HG03045 (cell line): ENCODE measurements at regions not wholly inside any gene's neighbourhood (a gene's known extent, or its start where the extent isn't known, plus 50 kb on each side); places are given as distances from the start of the nearest gene placed in this dataset.

ENCODE experiments used
- ATAC-seq: cut with Tn5 transposase; IDR thresholded peaks from one replicate; pipeline ENCODE4 v1.9.1; 2021; ENCODE audit warnings: mild to moderate bottlenecking, moderate library complexity; ENCODE audit not compliant: unreplicated experiment

DNA sequence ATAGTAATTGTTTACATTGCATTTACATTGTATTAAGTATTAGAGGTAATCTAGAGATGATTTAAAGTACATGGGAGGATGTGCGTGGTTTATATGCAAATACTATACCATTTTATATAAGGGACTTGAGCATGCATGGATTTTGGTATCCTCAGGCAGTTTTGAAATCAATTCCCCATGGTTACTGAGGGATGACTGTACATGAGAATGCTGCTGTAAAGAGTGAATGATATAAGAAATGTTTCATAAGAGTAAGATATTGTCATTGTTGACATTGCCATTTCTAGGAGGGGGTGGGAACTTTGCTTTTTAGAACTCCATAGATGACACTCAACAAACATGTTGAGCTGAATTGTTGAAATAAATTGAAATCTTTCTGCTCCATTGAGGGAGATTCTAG lies 185.0 kb downstream of the SEMA6A start:
- no peak for ATAC-seq

DNA sequence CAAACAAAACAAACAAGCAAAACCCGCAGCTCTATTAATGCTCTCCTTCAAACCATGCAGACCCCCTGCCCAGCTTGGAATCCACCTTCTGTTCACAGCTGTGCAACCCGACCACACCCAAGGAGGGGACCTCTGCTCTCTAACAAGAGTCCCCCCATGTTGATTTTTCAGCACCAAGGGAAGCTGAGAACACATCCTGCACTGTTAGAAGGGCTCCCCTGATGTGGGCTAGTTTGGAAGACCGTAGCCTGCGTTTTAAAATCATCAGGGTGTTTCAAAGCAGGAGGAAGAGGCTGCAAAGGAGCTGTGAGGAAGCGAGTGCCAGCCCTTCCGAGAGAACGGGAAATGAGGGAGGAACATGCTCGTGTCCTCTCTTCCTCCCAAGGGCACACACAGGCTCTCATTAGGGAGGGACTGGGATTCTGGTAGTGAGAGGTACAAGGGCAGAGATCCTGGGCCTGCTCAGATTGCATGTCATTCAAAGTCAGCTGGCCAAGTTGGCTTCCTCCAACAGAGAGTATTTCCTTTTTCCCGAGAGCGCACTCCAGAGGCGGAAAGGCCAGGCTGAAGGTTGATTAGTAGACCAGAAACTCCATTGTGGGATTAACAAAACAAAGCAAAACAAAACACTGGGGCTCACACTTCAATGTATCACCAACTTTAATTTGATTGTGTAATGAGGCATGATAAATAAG lies 185.9 kb downstream of the SEMA6A start:
- no peak for ATAC-seq

DNA sequence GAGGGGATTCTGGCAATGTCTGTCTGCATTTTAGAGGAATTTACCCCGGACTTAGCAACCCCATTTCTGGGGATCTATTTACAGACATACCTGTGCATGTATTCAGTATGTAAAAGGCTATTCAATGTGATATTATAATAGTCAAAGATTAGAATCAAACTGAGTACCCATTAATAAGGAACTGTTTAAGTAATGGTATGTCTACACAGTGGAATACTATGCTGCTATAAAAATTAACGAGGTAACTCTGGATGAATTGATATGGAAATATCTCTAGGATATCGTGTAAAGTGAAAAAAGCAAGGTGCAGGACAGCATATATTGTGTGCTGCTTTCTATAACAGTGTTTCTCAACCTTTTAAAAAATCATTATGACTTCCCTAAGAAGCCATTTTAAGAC lies 186.9 kb downstream of the SEMA6A start:
- no peak for ATAC-seq

DNA sequence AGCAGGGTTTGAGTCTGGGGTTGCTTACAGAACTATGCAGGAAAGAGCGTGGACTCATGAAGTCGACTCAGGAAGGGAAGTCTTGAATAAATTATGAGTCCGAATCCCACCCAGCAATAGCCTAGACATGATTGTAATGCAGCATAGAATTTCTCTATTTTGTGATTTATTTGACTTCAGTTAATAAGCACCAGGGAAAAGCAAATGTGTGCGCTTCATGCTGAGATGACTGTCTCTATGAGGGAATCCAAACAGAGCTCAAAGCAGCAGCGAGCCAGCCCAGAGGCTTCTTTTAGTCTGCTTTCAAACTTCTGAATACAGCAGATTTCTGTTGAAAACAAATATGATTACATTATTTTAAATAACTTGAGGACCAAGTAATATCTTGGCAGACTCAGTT lies 188.0 kb downstream of the SEMA6A start:
- no peak for ATAC-seq

DNA sequence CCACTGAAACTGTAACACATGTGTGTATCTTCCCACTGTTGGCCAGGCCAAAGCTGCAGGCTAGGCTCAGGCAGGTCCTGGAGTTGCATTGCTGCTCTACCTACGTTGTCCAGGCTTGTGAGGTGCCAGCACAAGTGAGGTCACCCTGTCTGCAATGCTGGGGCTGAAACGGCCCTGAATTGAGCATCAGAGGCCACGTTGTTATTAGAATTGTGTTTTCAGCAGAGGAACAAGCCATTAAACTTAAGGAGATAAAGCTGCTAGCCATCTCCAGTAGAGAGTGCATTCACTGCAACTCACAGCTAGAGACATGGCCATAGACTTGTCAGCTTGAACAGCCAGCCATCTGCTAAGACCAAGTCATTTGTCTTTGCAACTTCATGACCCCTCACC lies 191.8 kb downstream of the SEMA6A start:
- no peak for ATAC-seq

DNA sequence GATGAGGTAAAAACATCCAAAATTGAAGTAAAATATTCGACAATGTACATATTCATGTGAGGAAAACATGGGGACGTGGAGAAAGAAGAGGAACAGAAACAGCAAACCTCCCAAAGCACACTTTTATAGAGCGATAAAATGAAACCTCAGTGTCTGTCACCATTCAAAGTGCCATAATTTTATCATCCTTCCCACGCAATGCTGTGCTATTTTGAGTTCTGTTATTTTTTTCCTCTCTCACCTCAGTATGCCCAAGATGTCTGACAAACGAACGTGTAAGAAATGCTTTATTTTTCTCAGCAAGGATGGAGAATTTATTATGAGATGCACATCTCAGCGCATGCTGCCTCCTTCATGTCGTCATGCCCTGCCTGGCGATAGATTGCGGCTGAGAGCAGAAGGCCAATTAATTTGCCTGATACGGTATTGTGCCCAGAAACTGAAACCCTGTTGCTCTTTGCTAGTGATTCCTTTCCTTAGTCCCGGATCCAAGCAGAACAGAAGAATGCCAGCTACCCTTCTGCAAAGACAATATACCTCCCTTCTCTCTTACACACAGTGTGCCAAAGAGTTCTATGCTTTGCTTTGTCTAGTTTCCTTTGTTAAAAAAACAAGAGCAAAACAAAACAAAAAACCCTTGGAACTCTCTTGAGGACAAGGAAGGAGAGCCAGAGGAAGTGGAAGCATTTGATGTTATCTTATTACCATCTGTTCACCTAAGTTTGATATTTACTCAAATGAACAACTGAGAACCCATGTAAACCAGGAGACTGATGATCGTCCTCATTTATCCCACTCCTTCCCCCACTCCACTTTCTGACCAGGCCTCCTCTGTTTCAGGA lies 192.4 kb downstream of the SEMA6A start:
- no peak for ATAC-seq

DNA sequence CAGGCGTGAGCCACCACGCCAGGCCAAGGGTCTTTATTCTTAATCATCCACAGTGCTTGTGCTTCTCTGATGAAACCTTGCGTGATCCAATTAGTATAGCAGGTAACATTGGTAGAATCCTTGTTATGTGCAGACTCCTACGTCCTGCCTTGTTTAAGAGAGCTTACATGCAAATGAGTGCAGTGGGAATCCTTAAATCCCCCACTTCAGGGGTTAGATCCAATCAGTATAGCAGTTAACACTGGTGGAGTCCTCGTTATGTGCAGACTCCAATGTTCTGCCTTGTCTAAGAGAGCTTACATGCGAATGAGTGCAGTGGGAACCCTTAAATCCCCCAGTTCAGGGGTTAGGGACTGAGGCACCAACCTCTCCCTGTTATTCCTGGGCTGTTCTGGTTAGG lies 193.4 kb downstream of the SEMA6A start:
- ATAC-seq = no peak

DNA sequence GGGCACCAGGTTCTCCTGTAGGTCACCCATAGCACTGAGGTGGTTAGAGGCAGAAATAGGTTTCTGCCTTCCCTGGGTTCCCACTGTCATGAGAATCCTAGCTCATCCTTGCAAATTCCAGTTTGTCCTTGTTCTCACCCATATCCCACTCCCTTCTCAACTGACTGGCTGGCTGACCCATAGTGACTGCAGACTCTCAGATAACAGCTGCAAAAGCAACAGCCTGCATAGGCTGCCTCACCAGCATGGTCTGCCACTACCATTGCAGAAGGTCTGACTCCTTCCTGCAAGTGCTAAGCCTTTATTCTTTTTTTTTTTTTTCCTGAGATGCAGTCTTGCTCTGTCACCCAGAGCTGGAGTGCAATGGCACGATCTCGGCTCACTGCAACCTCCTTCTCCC lies 194.0 kb downstream of the SEMA6A start:
- ATAC-seq = no peak

DNA sequence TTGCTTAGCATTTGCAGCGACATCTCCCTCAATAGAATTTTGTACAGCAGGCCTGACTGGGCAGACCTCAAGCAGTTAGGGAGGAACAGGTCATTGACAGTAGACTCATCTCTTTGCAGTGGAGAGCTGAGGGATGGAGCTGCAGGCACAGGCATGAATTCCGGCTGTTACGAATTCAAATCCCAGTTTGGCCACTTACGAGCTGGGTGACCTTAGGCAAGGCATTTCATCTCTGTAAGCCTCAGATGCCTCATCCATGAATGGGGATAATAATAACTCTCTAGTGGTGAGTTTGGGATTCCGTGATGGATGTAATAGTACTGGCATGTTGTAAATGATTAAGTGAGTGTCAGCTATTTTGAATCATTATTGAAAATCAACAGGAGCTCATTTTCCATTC lies 195.3 kb downstream of the SEMA6A start:
- no peak for ATAC-seq

DNA sequence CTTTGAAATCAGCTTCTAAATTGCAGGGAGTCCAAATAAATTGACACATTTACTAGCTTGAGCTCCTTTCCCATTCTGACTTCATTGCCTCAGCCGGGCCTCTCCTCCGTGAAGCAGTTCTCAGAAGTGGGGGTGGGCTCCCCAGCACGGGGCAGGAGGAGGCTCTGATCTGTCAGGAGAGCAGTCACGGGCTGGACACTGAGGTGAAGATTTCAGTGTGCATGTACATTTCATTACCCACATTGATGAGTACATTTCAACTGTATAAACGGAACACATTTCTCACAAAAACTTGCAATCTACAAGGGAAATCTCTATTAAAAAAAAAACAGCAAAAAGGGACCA lies 195.9 kb downstream of the SEMA6A start:
- no peak for ATAC-seq

DNA sequence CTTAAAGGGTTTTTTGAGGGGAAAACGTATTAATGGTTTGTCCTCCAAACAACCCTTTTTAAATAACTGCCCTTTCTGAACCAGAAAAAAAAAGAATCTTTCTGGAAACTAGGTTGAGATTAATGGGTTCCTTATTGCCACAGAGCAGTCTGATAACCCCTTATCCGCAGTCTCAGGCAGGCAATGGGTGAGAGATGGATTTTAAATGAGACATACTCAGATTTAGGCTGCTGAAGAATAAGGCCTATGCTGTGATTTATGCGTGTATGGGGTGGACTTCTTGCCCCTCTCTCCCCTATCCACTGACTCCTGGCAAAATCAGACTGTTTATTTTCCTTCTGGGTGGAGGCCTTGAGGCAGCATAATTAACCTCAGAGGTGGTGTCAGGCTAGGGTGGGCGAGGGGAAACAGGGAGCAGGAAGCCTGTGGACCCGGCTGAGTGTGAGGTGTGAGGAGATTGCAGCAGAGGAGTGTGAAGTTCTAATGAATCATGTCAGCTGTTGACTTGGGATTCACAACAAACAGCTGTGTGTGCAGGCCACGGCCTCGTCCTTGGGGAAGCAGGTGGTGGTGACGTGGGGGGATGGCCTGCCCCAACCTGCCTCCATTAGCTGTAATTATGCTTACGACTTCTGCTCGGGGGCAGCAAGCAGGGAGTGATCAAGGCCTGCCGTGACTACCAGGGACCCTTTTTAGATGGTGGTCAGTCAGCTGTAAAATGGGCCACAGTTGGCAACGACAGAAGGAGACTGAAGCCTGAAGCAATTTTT lies 196.4 kb downstream of the SEMA6A start:
- no peak for ATAC-seq

DNA sequence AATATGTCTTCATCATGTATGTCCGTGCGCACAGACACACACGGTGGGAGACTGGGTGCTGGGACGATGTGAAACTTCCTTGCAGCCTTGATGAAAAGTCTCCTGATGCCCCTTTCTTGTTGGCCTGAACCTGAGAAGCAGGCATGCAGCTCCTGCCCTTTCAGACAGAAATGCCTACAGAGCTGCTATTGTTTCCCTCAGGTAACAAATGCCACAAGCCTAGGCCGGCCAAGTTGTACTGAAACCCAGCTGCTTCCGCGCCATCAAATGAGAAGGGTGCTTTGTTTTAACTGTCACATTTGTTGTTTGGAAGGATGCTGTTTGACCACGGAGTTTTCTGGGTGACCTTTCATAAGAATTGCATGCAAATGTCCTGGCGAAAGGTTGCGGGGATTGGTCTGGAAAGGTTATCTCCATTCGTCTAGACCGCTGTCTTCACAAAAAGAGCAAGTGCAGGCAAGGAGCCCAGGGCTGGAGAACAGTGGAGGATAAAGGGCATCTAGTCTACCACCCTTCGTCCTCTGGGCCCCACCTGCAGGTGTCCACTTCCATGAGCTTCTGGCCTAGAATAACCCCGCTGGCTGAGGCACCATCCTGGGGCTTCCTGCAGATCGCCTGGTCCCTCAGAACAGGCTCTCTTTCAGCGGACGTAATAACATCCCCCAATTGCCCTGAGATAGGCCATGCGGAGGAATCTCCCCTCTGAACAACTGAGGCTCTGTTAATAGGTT lies 197.2 kb downstream of the SEMA6A start:
- ATAC-seq = no peak

DNA sequence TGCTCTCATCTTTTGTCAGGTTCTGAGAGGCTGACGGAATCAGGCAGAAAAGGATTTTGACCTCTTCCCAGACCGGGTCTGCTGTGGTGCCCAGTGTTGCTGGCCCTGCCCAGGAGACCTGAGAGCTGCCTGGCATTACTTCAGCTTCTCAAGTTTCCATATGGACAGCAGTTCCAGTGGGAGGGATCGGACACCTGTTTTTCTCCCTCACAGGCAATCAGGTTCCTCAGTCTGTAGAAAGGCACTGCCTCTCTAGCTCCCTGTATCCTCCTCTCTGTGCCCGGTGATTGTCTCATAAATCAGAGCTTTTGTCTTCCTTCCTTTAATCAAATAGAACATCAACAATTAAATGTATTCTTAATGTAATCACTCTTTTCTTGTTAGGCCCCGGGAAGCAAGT lies 198.7 kb downstream of the SEMA6A start:
- ATAC-seq = no peak

DNA sequence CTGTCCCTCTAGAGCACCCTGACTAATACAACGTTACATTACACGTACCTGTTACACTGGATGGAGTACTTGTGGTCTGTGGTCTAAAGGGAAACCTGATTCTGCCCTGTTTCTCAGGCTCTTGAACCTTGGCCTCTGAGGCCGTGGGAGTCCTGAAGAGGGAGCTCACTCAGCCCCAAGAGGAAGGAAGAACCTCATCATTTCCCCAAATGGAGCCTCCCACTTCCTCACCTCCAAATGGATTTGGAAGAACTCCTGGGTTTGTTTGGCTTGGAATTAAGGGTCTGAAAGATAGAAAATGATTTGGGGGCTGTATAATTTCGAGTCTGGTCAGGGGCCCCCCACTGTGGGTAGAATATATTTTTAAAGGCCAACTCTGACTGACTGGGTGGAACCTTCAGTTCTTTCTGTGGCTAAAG lies 200.2 kb downstream of the SEMA6A start:
- peak; percentile 58 for ATAC-seq

DNA sequence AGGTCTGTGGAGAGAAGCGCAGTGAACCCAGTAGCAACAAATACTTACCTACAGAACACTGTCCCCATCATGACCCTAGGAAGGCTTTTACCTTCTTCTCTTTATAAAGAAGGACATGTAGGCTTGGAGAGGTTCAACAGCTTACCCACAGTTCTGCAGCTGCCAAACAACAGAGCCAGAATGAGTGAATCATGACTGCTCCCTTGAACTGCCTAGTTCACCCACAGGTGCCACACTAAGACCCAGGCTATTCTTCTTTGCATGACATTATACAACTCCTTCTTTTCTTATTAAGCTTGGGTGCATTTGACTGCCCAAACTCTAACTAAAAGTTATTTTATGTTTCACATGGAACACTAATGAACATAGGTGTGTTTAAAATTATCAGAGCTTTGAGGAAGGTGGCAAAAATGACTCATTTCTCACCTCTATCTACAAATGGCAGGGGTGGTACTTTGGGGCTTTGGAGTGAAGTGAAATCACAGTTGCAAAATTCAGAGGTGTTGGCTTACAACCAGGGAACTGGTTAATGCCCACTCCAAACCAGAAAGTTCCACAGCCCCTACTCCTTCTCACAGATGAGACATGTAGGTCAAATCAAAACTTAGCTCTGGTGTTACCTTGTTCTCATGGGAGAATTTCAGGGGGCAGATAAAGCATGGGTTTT lies 201.6 kb downstream of the SEMA6A start:
- no peak for ATAC-seq

DNA sequence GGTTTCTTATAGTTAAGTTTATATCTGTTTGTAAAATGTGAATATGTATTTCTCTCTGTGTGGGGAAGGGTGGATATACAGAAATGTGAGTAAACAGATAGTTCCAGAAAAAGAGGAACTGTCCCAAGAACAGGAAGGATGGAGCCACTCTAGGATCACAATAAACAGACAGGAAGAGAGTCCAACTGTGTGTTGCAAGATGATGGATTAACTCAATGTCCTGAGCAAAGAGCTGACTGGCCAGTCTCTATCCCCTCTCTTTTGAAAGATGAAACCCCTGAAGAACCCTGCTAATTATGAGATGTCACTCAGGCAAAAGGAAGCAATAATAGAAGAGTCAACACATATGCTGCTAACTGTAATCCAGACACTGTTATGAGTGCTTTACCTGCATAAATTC lies 202.7 kb downstream of the SEMA6A start:
- no peak for ATAC-seq

DNA sequence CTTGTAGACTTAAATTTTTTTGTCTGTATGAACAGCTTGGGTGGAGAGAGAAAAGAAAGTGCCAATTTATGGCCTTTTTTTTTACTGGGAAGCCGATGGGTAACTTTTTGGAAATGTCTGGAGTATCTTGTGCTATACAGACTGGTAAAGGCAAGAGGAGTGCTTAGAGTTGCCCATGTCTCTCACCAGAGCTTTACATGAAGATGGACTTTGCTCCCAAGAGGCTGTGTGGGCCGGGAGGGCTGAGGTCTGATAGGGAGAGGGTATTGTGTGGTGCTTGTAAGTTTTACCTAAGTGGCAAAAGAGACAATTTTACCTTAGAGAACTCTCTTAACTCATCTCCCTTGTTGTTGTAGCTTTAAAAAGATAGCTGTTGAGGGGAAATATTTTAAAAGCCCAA lies 203.2 kb downstream of the SEMA6A start:
- ATAC-seq = no peak

DNA sequence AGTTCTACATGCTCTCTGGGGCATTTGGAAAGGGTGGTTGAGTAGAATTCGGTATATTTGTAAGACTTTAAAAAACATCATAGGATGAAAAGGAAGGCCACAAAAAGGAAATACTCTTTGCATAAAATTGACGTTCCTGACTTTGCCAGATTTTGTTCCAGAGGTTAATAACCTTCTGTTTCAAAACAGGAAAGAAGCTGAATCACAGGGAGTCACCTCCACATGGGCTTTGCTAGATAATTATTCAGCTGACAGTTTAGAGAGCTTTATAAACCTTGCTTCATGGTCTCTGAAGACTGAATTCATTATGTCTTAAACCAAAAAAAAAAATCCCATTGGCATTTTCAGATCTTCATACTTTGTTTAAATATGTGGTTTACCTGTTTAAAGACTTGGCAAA lies 203.7 kb downstream of the SEMA6A start:
- no peak for ATAC-seq

DNA sequence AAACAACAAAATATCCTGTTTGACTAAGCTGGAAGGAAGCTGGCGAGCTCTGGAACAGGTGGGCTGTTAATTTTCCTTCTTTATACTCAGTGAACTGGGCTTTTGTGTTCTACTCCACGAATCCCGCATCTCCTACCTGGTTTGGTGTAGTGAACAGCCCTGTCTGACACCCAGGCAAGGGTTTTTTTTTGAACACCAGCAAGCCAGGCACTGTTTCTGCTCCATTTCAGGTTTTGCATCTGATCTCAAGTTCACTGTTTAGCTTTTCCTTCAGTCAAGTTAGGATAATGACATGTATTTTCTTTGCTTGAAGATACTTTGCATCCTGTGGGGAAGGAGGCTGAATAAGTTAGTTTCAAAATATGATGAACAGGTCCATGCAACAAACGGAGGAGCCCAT lies 204.5 kb downstream of the SEMA6A start:
- ATAC-seq = no peak

DNA sequence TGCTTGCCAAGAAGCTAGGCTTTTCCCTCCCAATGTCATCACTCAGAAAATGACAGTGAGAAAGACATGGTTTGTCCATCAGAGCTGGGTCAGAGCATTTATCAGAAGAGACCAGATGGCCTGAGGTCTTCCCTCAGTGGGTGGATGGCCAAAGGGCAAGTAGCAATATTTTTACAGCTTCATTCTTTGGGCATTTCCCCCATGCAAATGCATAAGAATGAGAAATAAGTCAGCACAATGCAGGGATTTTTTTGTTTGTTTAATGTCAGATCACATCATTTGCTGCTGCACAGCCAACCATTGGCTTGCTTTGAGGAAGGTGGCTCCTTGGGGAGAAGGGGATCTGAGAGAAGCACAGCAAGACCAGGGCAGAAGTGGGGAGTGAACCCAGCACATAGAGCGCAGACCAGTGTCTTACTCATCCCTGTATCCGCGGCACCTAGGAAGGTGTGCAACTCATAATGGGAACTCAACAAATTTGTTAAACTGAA lies 209.6 kb downstream of the SEMA6A start:
- ATAC-seq = peak; percentile 91

DNA sequence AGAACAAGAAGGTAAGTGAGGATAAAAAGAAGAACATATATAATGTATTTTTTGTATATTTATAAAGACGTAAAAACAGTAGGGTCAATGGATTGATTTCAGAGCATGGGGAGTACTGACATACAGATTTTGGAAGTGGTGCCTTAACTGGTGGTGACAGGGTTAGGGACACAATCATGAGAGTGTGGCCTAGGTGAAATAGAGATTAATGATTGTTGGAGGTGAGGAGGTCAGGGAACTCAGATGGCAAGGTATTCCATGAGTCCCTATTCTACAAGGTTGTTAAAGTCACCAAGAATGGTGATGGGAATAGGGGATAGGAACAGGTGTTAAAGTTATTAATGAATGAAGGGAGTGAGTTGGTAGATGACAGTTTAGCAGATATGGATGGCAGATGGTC lies 210.8 kb downstream of the SEMA6A start:
- no peak for ATAC-seq
